ENCODE measurements at regions not wholly inside any gene's neighbourhood (a gene's known extent, or its start where the extent isn't known, plus 50 kb on each side); places are given as distances from the start of the nearest gene placed in this dataset.

GRCh38 chr4:12211636-12212035, 782.9 kb upstream of the HS3ST1 start:
- Histone ChIP-seq H3K4me2 (ENCODE audit: insufficient read depth in 1 of 2, low read depth in 2 of 2, low read length in 2 of 2) (no peak overlapping the region), H2AK5ac (ENCODE audit: low read depth, low read length) (no peak overlapping the region), H3K4ac (replicated peaks; ENCODE audit: insufficient read length, low read depth, low read length) (no peak overlapping the region), H3K18ac (ENCODE audit: extremely low read depth, low read length) (no peak overlapping the region), H2AFZ (ENCODE audit: low read length) (no peak overlapping the region), H3K27ac (ENCODE audit: low read depth, low read length) (no peak overlapping the region), H4K8ac (ENCODE audit: extremely low read depth, insufficient read depth, low read length) (no peak overlapping the region), H3K27me3 (replicated peaks in 1 of 4; ENCODE audit: control insufficient read depth in 3 of 4, extremely low read depth in 1 of 4, insufficient read depth in 3 of 4, low read length in 3 of 4) (no peaks in the 10 kb centered on the region), H3K79me1 (ENCODE audit: low read depth, low read length) (no peaks in the 10 kb centered on the region), H3K4me1 (replicated peaks in 1 of 4; ENCODE audit: control insufficient read depth in 3 of 4, insufficient read depth in 4 of 4, low read length in 3 of 4) (no peaks in the 10 kb centered on the region), H3K23me2 (ENCODE audit: low read depth, low read length) (no peaks in the 10 kb centered on the region), H2BK120ac (replicated peaks; ENCODE audit: low read depth, low read length) (no peak overlapping the region), H4K91ac (replicated peaks; ENCODE audit: insufficient read length, low read length) (no peak overlapping the region), H2BK5ac (ENCODE audit: low read depth, low read length) (no peak overlapping the region), H2BK20ac (ENCODE audit: low read length) (no peak overlapping the region), H3K9ac (replicated peaks in 1 of 4; ENCODE audit: extremely low read depth in 1 of 4, low read depth in 3 of 4, low read length in 3 of 4) (no peak overlapping the region), H3K36me3 (ENCODE audit: control insufficient read depth in 2 of 4, insufficient read depth in 4 of 4, low read length in 3 of 4) (no peaks in the 10 kb centered on the region), H2BK12ac (ENCODE audit: low read depth, low read length) (no peak overlapping the region), H3K56ac (replicated peaks; ENCODE audit: insufficient read length, low read depth, low read length) (no peak overlapping the region), H3K23ac (ENCODE audit: insufficient read length) (no peak overlapping the region), H3K14ac (ENCODE audit: insufficient read length) (no peak overlapping the region), H2BK15ac (ENCODE audit: low read length) (no peak overlapping the region), H3K9me3 (ENCODE audit: insufficient read depth in 2 of 2, low read depth in 1 of 2, low read length in 1 of 2) (no peaks in the 10 kb centered on the region), H4K20me1 (replicated peaks in 1 of 2; ENCODE audit: control insufficient read depth in 1 of 2, insufficient read depth in 2 of 2, low read length in 2 of 2) (no peaks in the 10 kb centered on the region), H3K4me3 (ENCODE audit: extremely low read depth in 1 of 4, insufficient read depth in 2 of 4, low read depth in 3 of 4, low read length in 4 of 4) (no peak overlapping the region), H4K5ac (ENCODE audit: insufficient read length, low read depth, low read length) (no peak overlapping the region), H3K79me2 (ENCODE audit: control insufficient read depth in 1 of 2, insufficient read depth in 2 of 2, low read length in 2 of 2) (no peaks in the 10 kb centered on the region)
- WGBS, 2 experiments (ENCODE audit: extremely low coverage in 1 of 2, insufficient coverage in 1 of 2, insufficient read length in 1 of 2, insufficient replicate concordance in 2 of 2, low coverage in 1 of 2, low lambda C conversion rate in 2 of 2, missing lambda C conversion rate in 1 of 2), result 72% methylated on average over 7 of the region's 7 CpGs; no CpG with 5 or more reads in 1 of the 2 experiments
- no peak for FAIRE-seq
- ChIA-PET POLR2A (ENCODE audit: partially characterized antibody) (no interaction called here), CTCF (ENCODE audit: partially characterized antibody) (no interaction called here)
- no peak for DNase-seq (ENCODE audit: low read depth in 1 of 2, low spot score in 2 of 2)
- TF ChIP-seq POLR2A (IDR thresholded peaks at IDR 0.05; ENCODE audit: control extremely low read depth in 1 of 2, low read depth in 2 of 2, low read length in 2 of 2) (no peak), NRF1 (IDR thresholded peaks at IDR 0.05; ENCODE audit: low read depth, low read length) (no peak), SP1 (IDR thresholded peaks at IDR 0.05; ENCODE audit: low read depth, low read length) (no peak), CTCF (IDR thresholded peaks at IDR 0.05; ENCODE audit: control extremely low read depth in 1 of 3, insufficient read depth in 1 of 3, low read depth in 1 of 3, low read length in 3 of 3) (no peak), SP2 (IDR thresholded peaks at IDR 0.05; ENCODE audit: low read length) (no peak), SAP30 (IDR thresholded peaks at IDR 0.05; ENCODE audit: insufficient read depth, insufficient replicate concordance, low read length) (no peak), CBX5 (IDR thresholded peaks at IDR 0.05; ENCODE audit: low read depth, low read length) (no peak), CHD1 (IDR thresholded peaks at IDR 0.05; ENCODE audit: low read depth, low read length) (no peak), JUN (IDR thresholded peaks at IDR 0.05; ENCODE audit: low read depth, low read length) (no peak), RNF2 (IDR thresholded peaks at IDR 0.05; ENCODE audit: borderline replicate concordance, low read depth, low read length, missing control alignments, poor library complexity, severe bottlenecking) (no peak), CREB1 (IDR thresholded peaks at IDR 0.05) (no peak), HDAC6 (IDR thresholded peaks at IDR 0.05; ENCODE audit: low read depth, low read length) (no peak), E2F6 (IDR thresholded peaks at IDR 0.05) (no peak)
